ENCODE measurements at regions not wholly inside any gene's neighbourhood (a gene's known extent, or its start where the extent isn't known, plus 50 kb on each side); places are given as distances from the start of the nearest gene placed in this dataset.

DNA sequence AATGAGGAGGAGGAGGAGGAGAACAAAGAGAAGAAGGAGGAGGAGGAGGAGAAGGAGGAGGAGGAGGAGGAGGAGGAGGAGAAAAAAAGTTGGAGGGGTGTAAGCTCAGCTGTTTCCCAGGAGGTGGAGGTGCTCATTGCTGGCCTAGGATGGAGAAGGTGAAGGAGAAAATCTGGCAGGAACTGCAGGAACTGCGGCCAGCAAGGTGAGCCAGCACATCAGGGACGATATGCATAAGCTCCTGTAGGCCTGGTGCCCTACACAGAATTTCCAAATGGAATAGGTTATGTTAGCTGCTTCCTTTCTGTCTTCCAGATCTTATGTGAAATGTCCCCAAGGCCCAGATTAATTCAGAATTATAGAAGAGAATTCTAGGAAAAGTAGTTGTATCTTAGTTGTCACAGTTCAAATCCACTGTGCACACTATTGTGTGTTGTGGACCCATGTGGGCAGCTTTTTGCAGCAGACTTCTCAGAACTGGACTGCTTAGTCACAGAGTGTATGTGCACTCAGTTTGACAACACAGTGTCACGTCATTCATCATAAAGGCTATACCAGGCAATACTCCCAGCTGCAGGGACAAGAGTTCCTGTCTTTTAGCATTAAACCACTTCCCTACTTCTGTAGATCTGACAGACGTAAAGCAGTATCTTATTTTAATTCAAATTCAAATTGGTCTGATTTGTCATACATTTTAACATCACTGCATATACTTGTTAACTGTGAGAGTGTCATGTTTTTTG lies 303.7 kb downstream of the HLX start:
- in situ Hi-C loops (cut with MboI; ENCODE audit: low pct_unique_long_range_greater_than_20kb, low sequenced_read_pairs, unreplicated experiment): no loop called here
- TF ChIP-seq, protein P1, sequence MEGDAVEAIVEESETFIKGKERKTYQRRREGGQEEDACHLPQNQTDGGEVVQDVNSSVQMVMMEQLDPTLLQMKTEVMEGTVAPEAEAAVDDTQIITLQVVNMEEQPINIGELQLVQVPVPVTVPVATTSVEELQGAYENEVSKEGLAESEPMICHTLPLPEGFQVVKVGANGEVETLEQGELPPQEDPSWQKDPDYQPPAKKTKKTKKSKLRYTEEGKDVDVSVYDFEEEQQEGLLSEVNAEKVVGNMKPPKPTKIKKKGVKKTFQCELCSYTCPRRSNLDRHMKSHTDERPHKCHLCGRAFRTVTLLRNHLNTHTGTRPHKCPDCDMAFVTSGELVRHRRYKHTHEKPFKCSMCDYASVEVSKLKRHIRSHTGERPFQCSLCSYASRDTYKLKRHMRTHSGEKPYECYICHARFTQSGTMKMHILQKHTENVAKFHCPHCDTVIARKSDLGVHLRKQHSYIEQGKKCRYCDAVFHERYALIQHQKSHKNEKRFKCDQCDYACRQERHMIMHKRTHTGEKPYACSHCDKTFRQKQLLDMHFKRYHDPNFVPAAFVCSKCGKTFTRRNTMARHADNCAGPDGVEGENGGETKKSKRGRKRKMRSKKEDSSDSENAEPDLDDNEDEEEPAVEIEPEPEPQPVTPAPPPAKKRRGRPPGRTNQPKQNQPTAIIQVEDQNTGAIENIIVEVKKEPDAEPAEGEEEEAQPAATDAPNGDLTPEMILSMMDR (IDR thresholded peaks at IDR 0.05; ENCODE audit: extremely low read depth, insufficient read depth, missing control alignments): no peak
- no peak for DNase-seq (ENCODE audit: low spot score)

DNA sequence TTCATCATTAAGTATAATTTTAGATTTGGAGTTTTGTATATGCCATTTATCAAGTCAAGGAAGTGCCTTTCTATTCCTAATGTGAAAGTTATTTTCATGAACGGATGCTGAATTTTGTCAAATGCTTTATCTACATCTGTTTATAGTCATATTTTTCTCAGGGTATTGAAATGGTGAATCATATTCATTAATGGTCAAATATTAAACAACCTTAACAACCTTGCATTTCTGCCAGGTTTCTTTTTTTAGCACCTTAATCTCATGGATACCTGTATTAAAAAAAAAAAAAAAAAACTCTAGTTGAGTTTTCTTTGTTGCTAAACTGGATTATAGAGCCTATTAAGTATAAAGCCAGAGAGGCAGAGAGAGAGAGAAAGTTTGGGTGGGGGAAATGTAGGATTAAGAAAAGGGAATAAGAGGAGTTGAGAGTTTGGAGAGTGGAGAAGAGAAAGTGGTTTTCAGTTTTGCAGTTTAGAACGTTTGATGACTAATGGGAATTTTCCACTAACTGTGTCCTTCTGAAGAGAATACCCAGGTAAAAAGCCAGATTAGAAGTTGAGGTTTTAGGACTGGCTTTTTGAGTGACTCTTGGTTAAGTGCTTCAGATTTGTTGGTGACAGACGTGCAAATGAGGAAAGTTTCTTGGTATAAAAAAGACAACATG lies 305.0 kb downstream of the HLX start:
- DNase-seq (ENCODE audit: low spot score): no peak
- TF ChIP-seq, protein P1 (IDR thresholded peaks at IDR 0.05; ENCODE audit: extremely low read depth, insufficient read depth, missing control alignments): no peak

DNA sequence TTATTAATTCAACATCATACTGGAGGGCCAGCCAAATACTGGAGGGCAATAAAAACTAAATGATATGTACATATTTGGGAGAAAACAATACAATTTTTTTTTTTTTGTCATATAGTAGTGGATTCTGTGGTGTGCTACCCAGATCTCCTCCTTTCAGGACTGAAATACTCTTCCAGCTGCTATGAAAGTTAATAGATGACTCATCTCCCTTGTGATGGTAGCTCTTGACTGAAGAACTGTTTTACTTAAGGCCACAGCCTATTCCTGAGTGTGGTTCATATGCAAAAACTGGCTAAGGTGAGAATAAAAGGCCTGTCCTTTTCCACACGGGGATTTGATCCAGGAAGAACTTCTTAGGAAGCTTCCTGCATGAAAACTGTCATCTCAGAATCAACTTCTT lies 307.9 kb downstream of the HLX start:
- TF ChIP-seq, protein P1 (IDR thresholded peaks at IDR 0.05; ENCODE audit: extremely low read depth, insufficient read depth, missing control alignments): no peak
- no peak for DNase-seq (ENCODE audit: low spot score)
- in situ Hi-C loops (cut with MboI; ENCODE audit: low pct_unique_long_range_greater_than_20kb, low sequenced_read_pairs, unreplicated experiment): no loop called here

More for the DNA sequence above, 305.0 kb downstream of the HLX start:
- in situ Hi-C loops (cut with MboI; ENCODE audit: low pct_unique_long_range_greater_than_20kb, low sequenced_read_pairs, unreplicated experiment): no loop called here

DNA sequence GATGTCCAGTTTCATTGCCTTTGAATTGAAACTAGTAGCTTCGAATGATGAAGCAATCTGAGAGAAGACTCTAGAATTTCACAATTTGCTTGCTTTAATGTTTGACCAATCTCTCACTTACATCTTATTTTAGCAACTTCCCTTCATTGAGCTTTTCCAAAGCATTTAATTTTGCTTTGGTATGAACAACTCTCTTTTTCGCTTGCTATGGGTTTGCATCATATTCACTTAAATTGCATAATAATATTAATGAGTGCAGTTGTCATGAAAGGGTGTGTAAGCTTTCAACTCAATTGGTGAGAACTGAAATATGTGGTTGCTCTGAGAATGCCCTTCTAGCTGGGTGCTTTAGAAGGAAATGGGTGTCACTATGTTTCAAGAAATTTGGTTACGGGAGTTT lies 309.2 kb downstream of the HLX start:
- no peak for DNase-seq (ENCODE audit: low spot score)
- TF ChIP-seq, protein P1 (IDR thresholded peaks at IDR 0.05; ENCODE audit: extremely low read depth, insufficient read depth, missing control alignments): no peak
- in situ Hi-C loops (cut with MboI; ENCODE audit: low pct_unique_long_range_greater_than_20kb, low sequenced_read_pairs, unreplicated experiment): no loop called here

DNA sequence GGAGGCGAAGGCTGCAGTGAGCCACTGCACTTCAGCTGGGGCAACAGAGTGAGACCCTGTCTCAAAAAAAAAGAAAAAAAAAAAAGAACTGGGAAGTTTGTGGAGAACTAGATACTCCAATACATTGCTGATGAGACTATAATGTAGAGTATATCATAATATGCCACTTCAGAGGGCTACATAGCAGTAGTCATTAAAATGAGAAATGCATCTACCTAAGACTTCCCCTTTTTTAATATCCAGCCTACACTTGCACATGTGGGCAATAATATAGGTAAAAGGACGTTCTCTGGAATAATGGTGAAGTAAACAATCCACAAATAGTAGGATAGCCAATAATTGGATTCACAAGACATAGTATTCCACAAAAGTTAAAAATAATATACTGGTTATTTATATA lies 311.0 kb downstream of the HLX start:
- no peak for DNase-seq (ENCODE audit: low spot score)
- in situ Hi-C loops (cut with MboI; ENCODE audit: low pct_unique_long_range_greater_than_20kb, low sequenced_read_pairs, unreplicated experiment): no loop called here
- TF ChIP-seq, protein P1 (IDR thresholded peaks at IDR 0.05; ENCODE audit: extremely low read depth, insufficient read depth, missing control alignments): no peak

DNA sequence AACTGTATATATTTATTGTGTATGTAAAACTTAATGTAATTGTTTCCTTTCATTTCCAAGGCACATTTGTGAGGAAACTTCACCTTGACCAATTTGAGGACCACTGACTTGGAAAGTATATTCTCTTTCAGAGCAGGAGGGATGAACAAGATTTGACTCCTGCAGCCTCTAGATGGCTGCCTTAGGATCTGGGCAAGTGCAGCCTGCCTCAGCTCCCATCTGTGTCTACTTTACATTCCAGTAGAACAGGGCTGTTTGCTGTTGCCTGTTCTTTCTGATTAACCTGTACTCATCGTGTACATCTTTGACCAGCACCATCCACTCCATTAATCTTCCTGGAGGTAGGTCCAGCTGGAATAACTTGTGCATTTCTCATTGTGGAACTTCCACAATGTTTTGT lies 312.8 kb downstream of the HLX start:
- TF ChIP-seq, protein P1 (IDR thresholded peaks at IDR 0.05; ENCODE audit: extremely low read depth, insufficient read depth, missing control alignments): no peak
- in situ Hi-C loops (cut with MboI; ENCODE audit: low pct_unique_long_range_greater_than_20kb, low sequenced_read_pairs, unreplicated experiment): no loop called here
- DNase-seq (ENCODE audit: low spot score): no peak
